HCEC 1CT (cell line): ENCODE measurements at regions not wholly inside any gene's neighbourhood (a gene's known extent, or its start where the extent isn't known, plus 50 kb on each side); places are given as distances from the start of the nearest gene placed in this dataset.

ENCODE experiments used
- DNase-seq: peaks from one replicate; pipeline ENCODE4 v3.0.0-alpha.2; 2017

DNA sequence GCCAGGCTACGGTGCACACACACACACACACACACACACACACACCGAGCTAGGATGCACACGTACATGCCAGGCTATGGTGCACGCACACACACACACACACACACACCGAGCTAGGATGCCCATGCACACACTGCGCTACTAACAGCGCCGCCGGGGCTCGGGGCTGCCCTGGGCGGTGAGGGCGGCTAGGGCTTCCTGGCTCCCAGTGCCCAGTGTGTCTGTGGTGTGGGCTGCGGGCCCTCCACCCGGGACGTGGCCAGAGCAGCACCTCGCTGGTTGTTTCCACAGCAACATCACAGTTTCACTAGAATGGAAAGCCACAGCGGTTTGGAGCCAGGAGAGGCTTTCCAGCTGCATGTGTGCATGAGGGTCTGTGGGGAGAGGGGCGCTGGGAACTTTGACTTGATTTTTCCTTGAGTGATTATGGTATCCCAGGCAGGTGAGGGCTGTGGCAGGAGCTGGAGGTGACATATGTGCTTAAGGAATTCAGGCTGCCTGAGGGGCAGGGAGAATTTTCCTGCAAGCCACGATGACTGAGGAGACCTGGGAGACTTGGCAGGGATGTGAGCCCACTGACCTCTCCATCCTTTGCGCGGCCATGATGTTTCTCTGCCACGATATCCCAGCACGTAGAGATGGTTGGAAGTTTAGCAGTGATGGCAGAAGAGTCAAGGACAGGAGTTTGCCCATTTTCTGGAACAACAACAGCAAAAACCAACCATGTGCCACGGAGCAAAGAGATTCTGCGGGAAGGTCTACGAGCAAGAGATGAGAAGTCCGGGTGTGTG is 195.9 kb downstream of the SNX19 start:
- no peak for DNase-seq

DNA sequence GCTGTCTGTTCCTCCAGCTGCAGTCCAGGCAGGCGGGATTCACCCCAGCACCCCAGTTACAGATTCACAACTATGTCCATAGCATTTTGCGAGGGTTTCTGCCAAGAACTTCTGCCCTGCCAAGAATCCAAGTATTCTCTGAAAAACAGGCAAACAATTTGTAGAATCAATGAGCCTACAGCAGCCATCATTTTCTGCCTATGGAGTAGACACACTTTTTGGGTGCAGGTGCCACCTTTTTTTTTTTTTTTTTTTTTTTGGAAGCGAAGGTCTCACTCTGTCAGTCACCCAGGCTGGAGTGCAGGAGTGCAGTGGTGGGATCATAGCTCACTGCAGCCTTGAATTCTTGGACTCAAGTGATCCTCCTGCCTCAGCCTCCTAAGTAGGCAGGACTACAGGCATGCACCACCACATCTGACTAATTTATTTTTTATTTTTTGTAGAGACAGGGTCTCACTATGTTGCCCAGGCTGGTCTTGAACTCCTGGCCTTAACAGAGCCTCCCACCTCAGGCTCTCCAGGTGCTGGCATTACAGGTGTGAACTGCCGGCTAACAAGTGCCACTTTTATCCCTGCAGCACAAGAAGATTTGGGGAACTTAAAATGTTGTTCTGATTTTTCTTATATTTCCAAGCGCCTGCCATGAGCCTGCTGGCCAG is 195.1 kb downstream of the SNX19 start:
- DNase-seq: no peak

DNA sequence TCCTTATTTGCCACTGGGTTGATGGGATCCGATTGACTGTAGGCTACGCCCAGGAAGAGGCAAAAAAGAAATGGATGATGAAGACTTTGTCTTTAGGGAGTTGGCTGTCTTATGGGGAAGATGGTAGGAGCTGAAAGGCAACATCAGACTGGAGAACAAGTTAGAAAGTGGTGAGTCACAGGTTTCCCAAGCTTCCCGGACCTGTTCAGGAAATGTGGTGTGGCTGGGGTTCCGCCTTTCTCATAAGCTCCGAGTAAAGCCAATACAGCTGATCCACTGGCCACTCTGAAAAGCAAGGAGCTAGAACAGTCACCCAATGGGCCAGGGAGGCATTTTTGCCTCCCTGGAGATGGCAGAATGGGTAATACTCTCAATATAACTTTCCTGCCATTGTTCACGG is 194.5 kb downstream of the SNX19 start:
- no peak for DNase-seq

DNA sequence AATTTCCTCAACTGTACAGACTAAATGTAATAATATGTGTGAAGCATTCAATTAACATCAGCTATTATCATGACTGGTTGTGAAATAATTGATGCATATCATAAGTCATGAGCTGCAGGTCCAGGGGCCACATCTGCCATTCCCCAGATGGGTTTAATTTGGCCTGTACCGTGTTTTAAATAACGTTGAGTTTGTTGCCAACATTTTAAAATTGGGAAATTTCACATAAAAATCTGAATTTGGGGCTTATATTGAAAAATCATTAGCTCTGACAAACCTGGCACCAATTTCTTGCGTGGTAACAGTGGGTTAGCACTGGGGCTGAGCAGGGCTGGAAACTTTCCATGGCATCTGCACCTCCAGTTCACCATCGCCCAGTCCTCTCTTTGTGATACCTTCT is 193.9 kb downstream of the SNX19 start:
- no peak for DNase-seq

DNA sequence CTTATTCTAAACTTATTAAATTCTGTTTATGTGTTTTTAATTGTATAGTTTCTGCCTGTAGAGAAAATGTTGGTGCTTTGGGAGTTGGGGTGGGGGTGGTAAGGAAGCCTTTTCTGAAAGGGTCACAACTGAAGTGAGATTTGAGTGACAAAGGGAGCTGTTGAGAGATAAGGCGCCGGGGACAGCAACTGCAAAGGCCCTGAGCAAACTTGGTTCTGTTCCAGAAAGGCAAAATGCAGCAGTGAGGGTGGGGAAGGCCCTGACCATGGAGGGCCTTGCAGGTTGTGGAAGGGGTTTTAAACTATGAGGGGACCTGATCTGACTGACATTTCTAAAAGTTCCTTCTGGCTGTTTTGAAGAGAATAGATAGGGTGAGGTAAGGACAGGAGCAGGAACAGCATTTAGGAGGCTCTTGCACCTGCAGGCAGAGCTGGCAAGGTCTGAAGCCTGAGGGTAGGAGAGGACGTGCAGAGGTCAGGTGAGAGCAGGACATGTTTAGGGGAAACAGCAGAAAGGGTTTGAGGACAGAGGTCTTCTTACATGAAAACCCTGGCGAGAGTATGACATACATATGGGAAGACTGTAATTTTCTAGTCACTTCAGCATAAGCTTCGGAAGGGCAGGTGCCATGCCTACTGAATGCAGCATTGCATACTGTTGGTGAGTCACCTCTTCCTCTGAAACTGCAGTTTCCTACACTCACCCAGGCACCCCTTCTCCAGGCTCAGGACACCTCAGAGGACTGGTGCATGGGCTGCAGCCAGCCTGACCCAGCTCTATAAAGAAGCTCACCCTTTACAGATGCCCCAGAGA is 190.7 kb downstream of the SNX19 start:
- no peak for DNase-seq

DNA sequence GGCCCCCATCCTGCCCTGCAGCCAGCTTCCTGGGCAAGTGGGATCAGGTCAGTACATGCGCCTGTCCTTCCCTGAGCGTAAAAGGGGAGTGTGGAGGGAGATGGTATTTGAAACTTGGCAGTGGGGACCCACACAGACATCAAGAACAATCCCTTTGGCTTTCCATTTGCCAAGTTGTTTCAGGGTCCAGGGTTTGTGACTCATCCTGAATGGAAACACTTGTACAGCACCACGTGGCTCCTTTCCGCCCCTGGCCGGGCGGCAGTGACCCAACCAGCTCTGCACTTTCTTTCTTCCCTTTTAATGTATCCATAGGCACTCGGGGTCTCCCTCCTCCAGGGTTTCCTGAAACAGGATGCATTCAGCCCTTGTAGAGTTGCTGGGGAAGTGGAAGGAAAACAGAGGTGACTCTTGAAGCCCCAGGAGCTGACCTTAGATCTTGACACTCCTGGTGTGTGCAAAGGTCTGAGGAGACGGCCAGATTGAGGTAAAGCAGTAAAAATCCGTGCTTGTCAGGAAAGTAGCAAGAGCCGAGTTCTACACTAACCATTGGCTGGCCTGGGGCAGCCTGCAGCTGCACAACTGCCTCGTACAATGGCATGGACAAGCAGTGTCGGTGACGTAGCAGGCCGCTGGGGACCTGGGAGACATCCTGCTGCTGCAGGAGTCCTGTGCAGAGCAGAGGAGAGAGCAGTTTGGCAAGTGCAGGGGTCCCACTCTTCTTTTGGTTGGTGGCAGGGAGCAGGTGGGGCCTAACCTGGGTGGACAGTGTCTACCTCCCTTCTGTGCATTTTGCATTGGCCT is 189.8 kb downstream of the SNX19 start:
- DNase-seq: no peak

DNA sequence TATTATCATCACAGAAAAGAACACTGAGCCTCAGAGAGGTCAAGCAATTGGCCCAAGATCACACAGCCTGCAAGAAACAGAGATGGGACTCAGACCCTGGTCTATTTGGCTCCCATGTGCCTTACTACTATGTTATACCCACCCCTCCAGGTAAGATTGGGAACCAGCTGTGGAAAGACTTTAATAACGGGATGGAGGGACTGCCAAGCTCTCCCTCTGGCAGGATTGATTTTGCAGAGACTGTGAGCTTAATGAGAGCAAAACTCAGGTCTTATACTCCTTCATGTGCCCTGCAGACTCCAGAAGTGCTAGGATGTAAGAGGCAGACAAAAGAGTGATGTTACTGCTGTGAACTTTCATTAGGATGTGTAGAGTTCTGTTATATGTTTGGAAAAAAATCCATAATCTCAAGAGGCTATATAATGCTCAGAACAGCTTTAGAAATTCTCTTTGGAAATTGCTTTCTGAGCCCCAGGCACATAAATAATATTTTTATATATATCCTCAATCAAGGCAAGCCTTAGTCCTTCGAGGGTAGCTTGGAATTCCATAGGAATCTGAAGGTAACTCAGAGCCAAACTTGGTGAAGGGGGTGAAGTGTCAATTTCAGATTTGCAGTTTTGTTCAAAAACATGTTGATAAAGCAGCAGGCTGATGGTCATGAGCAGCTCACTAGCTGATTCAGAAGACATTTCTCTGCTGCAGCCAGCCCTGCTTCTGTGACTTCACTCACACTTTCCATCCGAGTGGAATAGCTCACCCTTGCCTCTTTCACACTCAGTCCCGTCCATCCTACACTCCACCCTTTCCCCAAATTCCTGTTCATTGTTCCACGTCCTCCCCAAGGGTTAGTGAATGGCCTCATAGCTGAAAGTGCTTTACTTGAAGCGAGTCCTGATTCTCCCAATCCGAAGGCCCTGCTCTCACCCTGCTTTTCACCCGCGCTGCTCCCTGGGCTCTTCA is 188.8 kb downstream of the SNX19 start:
- DNase-seq: no peak

DNA sequence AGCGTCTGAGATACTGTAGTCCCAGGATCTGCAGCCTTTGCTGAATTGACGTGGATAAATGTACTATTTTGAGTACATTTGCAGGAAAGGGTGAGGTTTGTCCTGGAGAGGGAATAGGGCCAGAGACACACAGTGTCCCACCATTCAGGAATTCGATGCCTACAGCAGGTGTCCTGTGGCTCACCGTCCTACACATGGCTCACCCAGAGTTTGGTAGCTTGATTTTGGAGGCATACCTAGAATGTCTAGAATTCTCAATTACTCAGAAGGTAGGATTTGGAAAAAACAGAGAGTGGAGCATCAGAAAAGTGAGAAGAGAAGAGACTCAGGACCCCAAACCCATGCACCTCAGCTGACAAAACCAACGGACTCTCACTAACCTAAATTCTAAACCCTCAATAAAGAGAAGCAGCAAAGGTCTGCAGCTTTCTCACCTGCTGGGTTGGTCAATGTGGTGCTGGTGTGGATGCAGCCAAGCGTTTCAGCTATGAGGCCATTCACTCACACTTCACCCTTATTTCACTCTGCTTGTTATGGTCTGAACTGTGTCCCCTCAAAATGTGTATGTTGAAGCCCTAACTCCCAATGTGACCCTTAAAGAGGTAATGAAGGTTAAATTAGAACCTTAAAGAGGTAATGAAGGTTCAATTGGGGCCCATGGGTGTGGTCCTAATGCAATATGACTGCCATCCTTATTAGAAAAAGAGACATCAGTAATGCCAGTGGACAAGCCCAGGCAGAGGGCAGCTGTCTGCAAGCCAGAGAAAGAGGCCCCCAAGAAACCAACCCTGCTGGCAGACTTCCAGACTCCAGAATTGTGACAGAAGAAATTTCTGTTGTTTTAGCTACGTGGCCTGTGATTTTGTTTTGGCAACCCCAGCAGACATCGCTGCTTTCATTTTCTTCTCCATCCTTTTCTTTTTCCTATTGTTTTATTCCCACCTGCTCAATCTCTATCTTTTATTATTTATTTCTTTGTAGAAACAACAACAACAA is 187.8 kb downstream of the SNX19 start:
- no peak for DNase-seq

DNA sequence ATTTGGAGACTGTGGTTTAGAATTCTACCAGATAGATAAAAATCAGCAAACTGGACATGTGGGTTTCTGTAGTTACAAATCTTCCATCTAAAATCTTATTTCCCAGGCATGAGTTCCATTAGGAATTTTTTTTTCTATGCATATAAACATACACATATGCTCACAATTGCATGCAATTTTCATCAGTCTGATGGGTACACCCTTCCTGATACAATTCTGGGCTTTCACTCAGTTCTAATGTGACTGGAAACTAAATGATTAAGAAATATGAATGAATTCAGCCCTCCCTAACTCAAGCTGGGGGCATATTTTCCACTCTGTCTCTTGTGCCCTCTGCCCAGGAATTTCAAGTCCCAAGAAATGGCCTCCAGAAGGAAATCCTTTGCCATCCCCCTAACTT is 187.1 kb downstream of the SNX19 start:
- no peak for DNase-seq

DNA sequence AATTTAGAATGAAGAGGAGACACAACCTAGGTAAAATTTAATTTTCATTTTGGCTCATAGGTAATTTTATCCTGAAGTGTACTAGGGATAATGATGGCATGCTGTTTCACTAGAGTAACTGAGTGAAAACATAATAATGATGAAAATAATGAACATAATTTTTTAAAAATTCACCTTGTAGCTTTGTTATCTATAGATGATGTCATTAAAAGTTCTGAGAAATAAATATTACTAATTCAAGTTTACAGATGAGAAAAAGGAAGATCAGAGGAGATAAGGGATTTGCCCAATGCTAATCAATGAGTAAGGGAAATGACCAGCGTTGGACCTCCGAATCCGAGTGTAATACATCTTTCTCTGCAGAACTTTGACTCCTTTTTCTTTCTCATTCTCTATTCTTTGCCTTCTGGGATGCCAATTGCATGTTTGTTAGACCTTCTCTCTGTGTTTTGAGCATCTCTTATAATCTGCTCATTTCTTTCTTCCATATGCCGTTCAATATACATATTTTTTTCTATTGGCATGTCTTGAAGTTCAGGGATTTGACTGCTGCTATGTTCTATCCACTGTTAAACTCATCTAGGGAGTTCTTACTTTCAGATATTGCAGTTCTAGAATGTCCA is 186.5 kb downstream of the SNX19 start:
- no peak for DNase-seq

DNA sequence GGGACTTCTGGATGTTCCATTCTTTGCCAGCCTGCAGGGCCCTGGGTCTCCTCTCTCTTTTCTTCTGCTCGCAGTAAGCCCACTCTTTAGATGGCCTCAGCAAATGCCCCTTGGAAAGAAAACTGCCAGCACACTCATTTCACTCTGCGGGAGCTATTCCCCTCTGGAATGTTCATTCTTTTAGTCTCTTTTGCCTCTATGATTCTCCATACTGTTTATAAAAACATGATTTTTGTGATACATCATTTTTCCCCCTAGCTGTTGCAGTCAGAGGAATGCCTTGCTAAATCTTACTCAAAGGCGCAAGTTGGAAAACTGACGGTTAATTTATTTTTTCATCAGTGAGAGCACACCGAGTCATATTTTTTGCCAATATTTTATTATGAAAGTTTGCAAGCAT is 184.9 kb downstream of the SNX19 start:
- DNase-seq: no peak

DNA sequence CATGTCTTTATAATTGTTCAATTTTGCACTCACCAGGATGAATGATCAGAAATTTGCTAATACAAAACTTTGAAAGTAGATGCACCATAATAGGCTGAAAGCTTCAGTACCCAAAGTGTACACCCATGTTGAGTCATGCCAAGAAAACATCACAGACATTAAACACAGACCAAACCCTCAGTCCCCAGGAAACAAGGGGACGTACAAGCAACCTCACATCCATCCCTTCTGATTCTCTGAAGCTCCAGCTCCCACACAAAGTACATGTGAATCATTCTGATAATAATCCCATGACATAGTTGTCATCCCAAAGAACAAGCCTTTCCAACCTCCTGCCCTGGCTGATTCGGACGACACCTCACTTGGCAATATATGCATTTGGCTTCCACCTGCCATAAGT is 183.8 kb downstream of the SNX19 start:
- no peak for DNase-seq

DNA sequence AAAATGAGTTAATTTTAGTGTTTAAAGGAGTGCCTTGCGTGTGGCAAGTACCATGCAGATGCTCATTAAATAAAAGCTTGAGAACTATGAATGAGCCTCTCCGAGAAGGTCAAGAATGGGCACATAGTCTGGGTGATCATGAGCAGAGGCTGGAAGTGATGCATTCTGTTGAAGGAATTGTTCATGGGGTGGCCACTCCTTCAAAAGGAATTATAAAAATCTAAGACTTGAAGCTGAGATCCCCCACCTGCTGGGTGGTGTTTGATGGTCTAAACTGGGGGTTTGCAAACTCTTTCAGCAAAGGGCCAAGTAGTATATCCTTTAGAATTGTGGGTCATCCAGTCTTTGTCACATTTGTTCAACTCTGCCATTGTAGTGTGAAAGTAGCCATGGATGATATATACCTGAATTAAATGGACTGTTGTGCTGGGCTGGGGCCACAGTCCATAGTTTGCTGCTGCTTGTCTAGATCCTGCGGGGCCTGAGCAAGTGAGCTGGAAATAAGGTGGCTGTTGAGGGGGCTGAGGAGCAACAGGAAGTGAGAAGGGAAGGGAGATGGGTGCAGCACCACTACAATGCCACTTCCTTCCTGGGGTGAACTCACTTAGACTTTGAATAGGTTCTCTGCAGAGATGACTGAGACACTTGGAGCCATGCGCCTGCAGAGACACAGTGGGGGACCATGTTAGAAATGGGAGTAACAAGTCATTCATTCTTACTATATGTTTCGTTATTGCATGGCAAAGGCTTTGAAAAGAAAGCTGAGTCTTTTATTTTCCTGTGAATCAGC is 179.0 kb downstream of the SNX19 start:
- DNase-seq: no peak

DNA sequence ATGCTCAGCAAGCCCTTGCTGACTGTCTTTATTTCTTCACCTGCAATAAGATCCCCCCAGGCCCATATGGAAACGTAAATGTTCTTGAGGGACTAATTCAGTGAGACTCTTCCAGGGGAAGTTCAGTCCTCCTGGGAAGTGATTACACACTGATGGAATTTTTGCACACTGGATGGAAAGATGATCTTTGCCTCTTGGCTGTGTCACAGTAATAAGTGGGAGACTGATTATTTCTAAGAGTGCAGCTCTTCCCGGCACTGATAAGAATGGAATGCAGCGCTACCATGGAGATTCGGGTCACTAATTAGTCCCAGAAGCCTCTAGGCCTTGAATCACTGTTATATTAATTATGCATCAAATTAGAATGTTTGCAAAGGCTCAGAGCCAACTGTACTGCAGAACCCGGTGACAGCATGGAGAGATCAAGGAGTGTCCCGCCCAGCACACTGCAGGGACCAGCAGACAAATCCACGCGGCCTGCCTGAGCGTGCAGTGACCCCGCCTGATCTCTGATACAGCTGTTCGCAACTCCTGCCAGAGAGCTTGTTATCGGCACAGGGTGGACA is 178.3 kb downstream of the SNX19 start:
- no peak for DNase-seq

DNA sequence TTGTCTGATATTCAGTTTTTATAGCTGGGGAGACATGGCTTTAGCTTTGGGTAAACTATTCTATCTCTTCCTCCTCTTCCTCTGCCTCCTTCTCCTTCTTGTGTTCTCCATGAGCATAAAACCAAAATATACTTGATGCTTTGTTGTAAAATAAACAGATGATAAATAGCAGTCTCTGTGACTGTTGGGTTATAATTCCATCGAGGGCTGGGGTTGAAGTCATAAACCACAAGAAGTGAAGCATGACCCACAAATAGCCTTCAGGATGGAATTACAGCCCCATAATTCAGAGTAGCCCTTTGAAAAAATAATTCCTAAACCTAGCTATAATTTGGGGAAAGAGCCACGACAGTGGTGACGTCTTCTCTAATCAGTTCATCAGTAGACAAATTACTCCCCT is 177.7 kb downstream of the SNX19 start:
- no peak for DNase-seq

DNA sequence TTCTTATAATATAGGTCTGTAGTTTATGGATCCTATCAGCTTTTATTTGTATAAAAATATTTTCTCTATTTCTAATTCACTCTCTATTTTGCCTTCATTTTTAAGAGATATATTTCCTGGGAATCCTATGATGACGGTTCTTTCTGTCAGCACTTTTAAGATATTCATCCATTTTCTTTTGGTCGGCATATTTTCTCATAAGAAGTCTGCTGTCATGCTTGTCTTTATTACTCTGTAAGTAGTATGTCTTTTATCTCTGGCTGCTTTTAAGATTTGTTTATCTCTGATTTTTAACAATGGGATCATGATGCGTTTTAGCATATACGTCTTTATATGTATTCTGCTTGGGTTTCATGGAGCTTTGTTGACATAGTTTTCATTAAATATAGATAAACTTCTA is 175.5 kb downstream of the SNX19 start:
- DNase-seq: no peak

DNA sequence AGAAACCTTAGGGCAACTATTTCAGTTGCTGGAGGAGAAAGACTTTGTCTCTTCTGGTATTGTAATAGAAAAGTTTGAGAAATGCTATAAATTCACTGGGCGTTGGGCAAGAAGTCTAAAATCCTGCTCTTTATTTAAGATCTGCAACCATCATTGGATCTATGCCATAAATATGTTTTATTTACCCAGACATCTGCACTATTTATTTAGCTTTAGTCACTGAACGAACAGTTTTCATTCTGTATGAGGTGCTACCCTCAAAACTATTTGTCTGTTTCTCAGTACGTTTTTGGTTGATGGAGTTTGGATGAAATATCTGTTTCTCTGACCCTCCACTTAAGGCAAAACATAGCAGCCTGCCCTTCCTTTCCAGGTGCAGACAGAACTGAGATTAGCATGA is 171.5 kb downstream of the SNX19 start:
- DNase-seq: no peak

DNA sequence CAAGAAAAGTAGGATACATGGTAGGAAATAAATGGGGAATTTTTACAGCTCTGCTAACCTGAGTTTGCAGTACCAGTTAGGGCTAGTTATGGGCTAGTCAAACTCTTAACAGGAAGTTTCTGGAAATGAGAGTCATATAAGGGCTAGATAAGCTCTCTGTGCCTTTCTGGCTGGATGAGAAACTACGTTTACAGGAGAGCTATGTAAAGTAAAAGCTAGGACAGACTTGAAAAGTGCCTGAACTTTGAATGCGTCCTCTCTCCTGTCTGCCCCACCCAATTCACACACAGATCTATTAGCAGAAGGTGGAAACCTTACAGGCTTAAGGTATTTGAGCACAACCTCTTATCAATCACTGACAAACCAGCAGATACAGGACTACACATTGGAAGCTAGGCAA is 167.1 kb downstream of the SNX19 start:
- no peak for DNase-seq
